ENCODE measurements at regions not wholly inside any gene's neighbourhood (a gene's known extent, or its start where the extent isn't known, plus 50 kb on each side); places are given as distances from the start of the nearest gene placed in this dataset.
"Not testable (repeated sequence)": the region's sequence is repeated elsewhere in the genome, so short reads cannot be mapped to it uniquely, and the experiment has no call there.

DNA sequence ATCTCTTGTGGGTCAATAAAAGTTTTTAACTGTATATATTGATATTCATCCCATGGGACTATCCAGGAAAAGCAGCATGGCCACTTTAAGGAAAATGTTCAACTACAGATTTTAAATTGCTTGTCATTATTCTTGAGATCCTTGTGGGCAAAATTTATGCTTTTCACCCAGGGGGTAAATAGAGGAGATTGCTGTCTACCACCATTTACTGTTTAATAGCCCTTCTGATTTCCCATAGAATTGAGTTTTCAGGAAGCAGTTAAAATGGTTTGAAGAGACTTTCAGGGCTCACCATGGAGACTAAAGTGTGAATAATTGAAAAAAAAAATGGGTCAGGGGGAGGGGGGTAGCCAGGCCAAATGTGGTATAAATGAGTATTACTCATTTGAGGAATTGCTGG, 901.1 kb upstream of the POT1 start:
- DNase-seq = no peak

DNA sequence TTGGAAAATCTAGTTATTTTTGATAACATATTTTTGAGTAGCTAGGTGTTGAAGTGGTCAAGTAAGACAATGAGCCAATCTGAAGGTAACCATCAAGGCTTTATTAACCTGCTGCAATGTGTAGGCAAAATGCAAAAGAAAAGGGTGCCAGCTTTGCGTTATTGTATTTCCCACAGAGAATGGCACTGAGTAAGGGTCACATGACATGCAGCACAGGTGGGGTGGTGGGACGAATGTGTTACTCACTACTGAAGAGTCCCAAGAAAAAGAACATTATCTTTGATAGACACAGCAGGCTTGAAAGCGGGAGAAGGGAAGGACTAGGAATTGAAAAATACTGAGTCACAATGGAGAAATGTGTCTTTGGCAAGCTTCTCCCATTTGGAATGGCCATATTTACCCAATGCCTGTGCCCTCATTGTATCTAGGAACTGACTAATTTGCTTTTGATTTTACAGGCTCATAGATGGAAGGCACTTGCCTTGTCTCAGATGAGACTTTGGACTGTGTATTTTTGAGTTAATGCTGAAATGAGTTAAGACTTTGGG, 898.6 kb upstream of the POT1 start:
- DNase-seq = no peak

DNA sequence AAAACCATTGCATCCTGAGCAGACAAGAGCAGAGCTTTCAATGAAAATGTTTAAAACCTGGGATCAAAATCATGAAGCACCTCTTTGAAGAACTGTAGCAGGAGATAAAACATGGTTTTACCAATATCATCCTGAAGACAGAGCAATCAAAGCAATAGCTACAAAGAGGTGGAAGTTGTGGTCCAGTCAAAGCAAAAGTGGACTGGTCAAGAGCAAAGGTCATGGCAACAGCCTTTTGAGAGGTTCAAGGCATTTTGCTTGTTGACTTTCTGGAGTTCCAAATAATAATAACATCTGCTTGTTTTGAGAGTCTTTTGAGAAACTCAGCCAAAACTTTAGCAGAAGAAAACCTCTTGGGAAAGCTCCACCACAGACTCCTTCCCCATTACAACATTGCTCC, 893.9 kb upstream of the POT1 start:
- DNase-seq = no peak

DNA sequence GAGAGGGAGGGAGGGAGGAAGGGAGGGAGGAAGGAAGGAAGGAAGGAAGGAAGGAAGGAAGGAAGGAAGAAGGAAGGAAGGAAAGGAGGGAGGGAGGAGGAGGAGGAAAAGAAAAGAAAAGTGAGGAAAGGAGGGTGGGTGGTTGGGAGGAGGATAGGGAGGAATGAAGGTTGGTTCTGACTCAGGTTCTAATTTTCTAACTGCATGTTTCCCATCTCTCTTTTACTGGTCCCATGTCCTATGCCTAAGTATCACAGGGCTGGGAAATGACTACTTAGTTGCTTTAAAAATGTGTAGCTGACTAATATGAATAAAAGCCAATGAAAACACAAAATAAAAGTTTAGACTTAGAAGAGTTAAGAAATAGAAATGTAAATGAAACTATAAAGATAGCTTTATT, 890.9 kb upstream of the POT1 start:
- no peak for DNase-seq

DNA sequence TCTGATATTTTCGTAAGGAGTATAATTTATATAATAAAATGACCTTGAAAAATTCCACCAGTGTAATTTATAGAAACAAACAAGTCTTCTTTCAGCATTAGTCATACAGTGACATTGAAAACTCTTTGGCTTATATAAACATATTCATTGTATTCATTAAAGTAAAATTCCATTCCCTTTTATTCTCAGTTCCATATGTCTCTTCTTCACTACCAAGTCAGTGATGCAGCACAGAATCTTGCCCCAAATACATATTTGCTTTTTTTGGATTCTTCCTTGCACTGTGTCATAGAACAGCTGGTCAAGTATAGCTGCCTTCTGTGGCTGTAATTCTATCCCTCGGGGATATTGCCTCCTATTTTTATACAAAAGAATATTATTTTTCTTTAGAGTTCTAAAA, 884.5 kb upstream of the POT1 start:
- no peak for DNase-seq

DNA sequence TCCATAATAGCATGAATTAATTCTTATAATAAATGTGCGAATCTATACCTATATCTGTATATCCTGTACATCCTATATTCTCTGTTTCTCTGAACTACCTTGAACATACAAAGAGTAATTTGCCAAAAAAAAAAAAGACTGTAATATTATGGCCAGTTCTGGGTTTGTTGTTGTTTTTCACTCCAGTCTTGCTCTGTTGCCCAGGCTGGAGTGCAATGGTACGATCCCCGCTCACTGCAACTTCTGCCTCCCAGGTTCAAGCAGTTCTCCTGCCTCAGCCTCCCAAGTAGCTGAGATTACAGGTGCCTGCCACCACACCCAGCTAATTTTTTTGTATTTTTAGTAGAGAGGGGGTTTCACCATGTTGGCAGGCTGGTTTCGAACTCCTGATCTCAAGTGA, 876.9 kb upstream of the POT1 start:
- DNase-seq = not testable (repeated sequence)

DNA sequence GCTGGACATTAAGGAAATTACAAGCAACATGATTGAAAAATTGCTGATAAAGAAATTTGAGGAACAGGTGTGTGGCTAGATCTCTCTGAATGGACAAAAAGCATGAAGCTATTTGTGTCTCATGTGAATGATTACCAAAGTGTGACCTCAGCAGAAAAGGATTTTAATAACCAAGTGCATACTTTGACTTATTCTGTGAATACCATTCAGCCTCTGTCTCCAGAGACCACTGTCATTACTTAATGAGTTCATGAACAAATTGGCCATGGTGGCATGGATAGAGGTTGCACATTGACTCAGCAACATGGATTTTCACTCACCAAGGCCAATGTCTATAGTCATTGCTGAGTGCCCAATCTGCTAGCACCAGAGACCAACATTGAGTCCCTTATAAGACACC, 874.6 kb upstream of the POT1 start:
- DNase-seq = no peak

DNA sequence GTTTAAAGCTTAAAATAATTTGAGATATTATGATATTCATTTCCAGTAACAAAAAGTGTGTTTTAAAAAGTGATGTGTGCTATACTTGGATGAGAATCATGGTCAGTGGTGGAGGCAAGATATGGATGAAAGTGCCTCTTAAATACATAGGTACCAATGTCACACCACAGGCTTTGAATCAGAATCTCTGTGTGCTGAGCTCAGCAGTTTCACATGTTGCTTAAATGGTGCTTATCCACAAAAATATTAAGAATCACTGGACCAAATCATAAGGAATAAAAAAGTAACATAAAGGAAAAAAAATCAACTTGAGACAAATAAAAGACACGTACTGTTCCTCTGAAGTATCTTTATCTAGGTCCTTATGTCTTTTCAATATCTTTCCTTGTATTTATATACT, 850.5 kb upstream of the POT1 start:
- DNase-seq = no peak

DNA sequence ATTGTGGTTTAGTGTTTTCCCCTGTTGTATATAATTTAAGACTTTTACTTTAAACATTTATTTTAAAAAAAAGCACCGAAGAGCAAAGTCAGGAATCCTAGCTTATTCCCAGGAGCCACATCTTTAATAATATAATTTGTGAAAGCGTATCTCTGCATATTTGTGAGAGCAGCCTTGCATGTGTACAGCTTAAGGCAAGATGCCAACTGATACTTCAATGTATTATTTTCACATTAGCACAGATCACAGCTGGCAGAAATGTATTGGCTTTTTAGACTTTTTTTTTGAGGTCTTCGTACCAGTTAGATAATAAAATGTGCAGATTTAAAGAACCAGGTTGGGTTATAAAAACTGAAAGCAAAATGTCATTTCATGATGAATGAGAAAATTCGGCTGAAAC, 845.7 kb upstream of the POT1 start:
- no peak for DNase-seq

DNA sequence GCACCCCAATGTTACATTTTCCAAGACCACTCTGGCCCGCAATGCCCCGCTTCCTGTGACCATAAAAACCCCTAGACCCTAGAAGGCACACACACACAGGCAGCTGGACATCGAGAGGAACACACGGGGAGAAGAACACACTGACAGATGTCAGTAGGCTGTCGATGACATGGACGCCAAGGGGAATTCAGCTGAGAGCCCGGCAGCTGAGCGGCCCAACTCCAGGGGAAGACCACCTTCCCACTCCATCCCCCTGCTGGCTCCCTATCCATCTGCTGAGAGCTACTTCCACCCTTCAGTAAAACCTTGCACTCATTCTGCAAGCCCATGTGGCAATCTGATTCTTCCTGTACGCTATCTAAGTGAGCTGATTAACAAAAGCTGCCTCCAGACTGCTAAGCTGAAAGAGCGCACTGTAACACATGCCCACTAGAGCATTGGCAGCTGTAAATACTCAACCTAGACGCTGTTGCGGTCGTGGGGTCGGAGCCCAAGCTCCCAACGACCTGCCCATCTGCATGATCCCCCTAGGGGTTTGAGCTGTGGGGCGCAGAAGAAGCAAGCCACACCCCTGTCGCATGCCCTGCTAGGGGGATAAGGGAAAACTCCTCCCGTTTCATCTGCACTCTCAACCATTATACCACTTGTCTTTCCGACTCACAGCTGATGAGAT, 843.6 kb upstream of the POT1 start:
- DNase-seq = no peak

DNA sequence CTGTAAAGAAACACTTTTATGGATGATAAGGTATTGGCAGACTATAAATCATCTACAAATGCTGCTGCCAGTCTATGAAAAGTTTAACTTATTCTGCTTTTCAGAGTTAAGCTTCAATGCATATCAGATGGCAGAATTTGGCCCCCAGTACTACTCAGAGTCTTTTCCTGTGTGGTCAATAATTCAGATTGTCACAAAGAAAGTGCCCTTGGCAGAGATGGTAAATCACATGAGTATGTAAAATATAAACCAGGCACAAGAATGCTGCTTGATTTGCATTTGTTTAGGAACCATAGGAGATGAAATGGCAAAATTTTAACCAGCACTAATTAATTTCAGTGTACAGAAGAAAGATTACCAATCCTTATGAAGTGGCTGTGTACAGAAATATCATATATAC, 818.3 kb upstream of the POT1 start:
- DNase-seq = no peak

DNA sequence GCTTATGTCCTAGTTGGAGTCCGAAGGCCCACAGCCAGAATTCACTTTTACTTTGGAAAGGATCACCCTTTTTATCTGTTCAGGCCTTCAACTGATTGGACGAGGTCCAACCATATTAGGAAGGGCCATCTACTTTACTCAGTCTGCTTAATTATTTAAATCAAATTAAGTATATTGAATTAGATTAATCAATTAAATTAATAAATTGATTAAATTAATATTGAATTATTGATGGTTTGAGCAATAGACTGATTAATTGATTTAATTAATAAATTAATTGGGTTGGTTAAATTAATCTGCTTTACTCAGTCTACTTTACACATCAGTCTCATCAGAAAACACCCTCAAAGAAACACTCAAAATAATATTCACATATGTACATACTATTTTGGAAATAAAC, 816.9 kb upstream of the POT1 start:
- no peak for DNase-seq

DNA sequence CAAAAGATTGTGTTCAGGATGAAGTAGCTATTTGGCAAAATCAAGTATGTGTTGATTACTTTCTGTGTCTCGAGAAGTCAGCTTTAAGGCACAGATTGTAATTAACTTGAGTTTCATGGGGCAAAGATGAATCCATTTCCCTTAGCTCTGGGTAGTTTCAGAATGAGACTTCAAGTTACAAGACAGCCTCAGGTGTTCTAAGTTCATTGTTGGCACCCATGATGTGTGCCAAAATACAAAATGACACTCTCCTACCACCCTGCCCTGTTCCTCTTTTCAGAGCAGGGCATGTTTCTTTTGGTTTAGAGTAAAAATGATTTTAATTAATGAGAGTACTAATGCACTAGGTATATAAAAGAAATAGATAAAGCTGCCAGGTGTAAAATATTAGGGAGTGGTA, 797.6 kb upstream of the POT1 start:
- no peak for DNase-seq

DNA sequence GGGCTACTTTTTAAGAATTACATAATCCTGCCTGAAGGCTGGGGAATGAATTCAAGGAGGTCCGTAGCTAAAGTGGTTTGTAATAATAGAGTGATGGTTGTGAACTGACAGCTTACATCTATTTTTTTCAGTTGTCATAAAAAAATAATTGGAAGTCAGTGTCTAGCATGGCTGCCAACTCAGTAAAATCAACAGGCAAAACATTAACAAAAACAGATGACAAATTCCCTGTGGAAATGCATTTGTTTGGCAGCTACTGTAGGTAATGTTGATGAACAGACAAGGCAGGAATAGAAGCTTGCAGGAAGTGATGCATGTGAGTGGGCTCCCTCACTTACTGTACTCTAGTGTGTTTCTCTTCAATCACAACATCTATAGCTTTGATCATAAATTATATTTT, 766.0 kb upstream of the POT1 start:
- DNase-seq = no peak

DNA sequence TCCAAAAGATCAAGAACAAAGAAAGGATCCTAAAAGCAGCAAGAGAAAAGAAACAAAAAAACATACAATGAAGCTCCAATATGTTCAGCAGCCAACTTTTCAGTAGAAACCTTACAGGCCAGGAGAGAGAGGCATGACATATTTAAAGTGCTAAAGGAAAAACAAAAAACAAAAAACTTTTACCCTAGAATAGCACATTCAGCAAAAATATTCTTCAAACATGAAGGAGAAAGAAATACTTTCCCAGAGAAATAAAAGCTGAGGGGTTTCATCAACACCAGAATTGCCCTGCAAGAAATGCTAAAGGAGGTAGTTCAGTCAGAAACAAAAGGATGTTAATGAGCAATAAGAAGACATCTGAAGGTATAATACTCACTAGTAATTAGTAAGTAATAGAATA, 753.5 kb upstream of the POT1 start:
- DNase-seq = no peak

DNA sequence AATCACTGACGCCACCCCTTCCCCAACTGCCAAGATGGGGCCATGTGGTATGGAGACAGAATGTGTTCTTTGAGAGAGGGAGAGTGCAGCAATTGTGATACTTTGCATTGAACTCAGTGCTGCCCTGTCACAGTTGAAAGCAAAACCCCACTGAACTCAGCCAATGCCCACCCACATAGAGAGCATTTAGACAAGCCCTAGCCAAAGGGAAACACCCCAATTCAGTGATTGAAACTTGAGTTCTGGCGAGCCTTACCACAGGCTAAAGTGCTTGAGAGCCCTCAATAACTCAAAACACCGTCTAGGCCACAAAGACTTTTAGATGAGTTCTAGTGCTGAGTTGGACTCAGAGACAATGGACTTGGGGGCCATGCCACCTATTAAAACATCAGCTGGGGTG, 751.9 kb upstream of the POT1 start:
- DNase-seq = no peak

DNA sequence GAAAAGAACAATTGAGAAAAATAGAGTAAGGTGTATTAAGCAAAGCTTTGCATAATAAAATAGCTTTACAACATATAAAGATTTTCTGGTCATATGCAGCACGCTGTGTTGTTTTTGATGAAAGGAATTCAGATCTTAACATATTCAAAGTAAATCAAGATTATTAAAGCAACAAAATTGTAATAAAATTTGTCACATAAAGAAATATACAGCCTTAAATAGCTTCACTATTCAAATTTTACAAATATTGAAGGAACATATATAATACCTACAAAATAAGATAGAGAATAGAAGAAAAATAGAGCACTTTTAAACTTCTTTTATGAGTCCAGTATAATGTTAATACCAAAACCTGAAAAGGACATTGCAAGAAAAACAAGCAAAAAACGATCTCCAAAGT, 749.1 kb upstream of the POT1 start:
- no peak for DNase-seq

DNA sequence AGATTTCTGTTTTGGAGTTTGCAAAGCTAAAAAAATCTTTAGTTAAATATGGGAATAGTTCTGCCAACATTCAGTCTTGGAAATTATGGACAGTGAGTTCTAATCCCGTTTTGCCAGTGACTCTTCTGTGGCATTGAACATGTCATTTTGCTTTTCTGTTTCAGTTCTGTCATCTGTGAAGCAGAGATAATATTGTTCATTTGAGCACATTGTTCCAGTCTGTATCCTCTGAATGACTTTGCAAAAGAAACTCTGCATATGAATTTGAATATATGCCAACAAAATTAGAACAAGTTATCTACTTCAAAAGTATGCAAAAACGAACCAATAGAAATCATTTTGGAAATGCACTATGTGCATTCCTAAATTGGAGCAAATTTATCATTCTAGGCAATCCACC, 746.0 kb upstream of the POT1 start:
- DNase-seq = no peak

DNA sequence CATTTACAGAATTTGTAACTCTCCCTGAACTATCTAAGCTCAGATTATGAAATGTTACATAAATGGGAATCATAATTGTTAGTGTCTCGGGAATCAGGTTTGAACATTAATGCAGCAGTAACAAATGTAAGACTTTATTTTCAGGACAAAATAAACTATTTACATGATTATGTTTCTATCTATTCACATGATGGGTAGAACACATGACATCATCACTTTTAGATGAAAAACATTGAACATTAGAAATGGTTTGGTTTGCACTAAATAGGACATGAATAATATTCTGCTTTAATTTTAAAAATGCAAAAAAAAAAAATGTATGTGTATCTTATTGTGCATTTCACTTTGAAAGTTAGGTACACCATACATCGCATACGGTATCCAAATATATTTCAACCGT, 745.5 kb upstream of the POT1 start:
- no peak for DNase-seq

DNA sequence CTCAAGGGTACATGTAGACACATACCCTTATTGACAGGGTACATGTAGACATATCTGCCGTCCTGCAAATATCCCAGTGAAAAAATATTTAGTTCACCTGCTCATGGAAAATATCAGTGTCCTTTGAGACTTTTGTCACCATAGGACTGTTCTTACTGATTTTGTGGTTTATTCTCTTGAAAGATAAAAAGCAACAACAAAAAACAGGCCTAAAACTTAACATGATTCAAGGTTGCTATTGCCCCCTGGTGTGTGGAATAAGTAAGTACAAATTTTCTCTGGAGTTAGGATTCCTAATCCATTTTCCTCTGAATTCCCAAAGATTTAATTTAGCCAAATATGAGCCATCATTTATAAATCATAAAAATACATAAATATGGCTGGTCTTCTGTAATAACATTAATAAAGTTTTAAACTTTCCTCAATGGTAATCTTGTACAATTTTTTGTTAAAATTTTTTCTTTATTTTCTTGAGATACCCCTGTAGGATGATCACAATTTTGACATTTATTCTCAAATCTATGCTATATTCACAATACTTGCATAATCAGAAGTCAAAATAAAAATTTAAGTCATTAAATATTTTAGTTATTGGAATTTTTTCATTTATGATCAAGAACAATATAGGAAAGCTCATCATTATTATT, 741.4 kb upstream of the POT1 start:
- no peak for DNase-seq

DNA sequence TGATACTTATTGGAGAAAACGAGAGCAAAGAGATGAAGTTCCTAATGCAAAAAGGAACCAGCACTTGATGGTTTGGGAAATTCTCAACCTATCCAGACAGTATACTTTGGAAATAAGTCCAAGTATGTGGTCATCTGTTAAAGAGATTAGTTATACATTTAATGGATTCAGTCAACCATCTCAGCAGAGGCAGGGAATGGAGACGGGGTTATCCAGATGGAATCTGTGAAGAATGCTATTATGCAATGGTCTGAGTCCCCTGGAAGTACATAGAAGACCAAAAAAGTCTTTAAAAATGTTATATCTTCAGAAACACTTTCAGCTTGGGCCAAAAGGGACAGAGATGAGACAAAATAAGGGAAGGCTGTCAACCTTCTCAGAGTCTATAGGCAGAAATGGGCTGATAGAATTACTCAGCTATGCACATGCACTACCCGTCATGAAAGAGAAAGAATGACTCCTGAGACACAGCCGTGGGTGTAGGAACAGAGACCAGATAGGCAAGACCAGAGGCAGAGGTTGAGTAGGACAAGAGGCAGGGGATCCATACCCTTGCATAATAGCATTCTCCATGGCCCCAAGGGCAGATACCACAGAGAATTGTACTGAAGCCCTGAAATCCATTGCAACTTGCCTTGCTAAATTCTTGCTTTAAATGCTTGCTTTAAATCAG, 738.8 kb upstream of the POT1 start:
- DNase-seq = no peak

DNA sequence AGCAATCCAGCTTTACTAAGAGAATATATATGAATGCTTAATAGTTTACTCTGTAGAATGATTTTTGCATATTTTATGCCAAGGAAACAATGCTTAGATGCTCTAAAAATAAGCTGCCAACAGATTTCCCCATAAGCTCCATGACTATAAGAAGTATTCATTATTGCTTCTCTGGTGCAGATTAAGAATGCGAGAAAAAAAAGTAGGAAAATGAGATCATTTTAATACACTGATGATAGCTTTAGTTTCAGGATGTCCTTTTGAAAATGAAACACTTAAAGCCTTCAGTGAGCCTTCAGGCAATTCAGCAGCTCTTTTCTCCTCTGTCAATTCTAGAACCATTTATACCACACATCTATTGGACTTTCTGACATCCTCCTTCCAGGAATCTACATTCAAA, 735.0 kb upstream of the POT1 start:
- DNase-seq = no peak

DNA sequence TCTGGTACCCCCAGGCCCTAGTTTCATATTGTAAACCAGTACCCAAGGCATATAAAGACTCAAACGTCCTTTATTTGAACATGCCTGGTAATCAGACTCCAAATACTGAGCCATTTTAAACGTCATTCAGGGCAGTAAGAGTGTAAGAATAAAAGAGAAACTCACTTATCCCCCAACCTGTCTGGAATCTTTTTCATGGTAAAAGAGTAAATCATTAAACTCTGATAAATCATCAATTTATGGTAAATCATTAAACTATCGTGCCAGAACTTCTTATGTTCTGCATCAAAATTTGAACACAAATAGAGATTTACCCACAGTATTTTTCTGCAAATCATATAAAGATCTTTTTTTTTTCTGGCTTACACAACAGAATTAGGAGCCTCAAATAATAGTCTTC, 734.3 kb upstream of the POT1 start:
- no peak for DNase-seq

DNA sequence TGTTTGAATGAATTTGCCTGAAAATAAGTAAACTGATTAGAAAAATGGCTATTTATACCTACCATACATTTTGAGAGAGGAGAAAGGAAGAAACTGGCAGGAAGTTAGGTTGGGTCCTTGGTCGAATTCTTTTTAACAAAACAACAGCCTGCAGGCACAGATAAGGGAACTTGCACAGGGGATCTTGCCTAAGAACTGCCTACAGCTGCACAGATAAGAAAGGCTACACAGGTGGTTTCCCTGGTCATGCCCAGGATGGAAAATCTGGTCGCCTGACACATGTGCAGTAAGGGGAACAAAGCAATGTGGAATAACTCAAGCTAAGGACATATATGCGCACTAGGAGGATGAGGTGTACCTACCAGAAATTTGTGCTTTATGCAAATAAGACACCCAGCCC, 732.1 kb upstream of the POT1 start:
- no peak for DNase-seq

DNA sequence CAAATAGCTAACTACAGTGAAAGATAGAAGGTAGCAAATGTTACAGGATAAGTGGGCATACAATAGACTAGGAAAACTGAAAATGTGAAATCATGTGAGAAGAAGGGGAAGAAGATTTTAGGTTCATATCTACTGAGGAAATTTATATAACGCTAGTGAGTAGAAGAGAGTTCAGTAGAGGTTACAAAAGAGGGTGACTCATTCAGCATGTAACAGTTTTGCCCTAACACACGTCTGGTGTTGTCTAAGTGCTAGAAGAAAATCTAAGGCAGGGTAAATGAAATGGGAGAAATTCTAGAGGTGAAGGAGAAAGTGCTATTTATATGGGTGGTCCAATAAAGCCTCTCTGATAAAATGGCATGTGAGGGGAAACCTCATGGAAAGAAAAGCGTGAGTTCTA, 731.4 kb upstream of the POT1 start:
- no peak for DNase-seq

Data from NCI-H510A (cell line).